Esophagus squamous epithelium (tissue), 4 donors: ENCODE measurements at regions not wholly inside any gene's neighbourhood (a gene's known extent, or its start where the extent isn't known, plus 50 kb on each side); places are given as distances from the start of the nearest gene placed in this dataset.

Experiments used
- CTCF ChIP-seq, 6 experiments: fragments of 450-650 bp in 4 of 6; fragments of 200-600 bp in 2 of 6; sonication (generic) in 2 of 6; IDR thresholded peaks; one replicate each; pipeline ENCODE4 v1.5.1; 2016 to 2019; ENCODE audit warnings: antibody characterized with exemption in 6 of 6, mild to moderate bottlenecking in 4 of 6, moderate library complexity in 4 of 6
- POLR2A ChIP-seq, 4 donors: fragments of 450-650 bp; IDR thresholded peaks; one replicate each; pipeline ENCODE4 v1.6.1; 2017; ENCODE audit warnings: antibody characterized with exemption in 4 of 4, mild to moderate bottlenecking in 4 of 4, moderate library complexity in 3 of 4

- TF ChIP-seq CTCF (IDR thresholded peaks at IDR 0.05), result no peak
- TF ChIP-seq POLR2A (IDR thresholded peaks at IDR 0.05), result no peak
These were observed 79.6 kb upstream of the CTTNBP2NL start for GRCh38 chr1:112316254-112316913.
